SK-N-MC (cell line): ENCODE measurements at regions not wholly inside any gene's neighbourhood (a gene's known extent, or its start where the extent isn't known, plus 50 kb on each side); places are given as distances from the start of the nearest gene placed in this dataset.

Source experiments
- EZH2 ChIP-seq: fragments of 200-600 bp; sonication (generic); IDR thresholded peaks from one replicate; pipeline ENCODE4 v1.6.1; 2017; ENCODE audit warnings: antibody characterized with exemption
- POLR2AphosphoS5 ChIP-seq: IDR thresholded peaks from 2 replicates; pipeline ENCODE4 v1.6.1; 2012; ENCODE audit warnings: mild to moderate bottlenecking, low read depth, low read length, borderline replicate concordance

GRCh38 chr3:72120806-72121778 is 336.1 kb upstream of the PROK2 start:
- TF ChIP-seq POLR2AphosphoS5 = no peak
- no peak for TF ChIP-seq EZH2
